ENCODE measurements at regions not wholly inside any gene's neighbourhood (a gene's known extent, or its start where the extent isn't known, plus 50 kb on each side); places are given as distances from the start of the nearest gene placed in this dataset.
"Not testable (repeated sequence)": the region's sequence is repeated elsewhere in the genome, so short reads cannot be mapped to it uniquely, and the experiment has no call there.

DNA sequence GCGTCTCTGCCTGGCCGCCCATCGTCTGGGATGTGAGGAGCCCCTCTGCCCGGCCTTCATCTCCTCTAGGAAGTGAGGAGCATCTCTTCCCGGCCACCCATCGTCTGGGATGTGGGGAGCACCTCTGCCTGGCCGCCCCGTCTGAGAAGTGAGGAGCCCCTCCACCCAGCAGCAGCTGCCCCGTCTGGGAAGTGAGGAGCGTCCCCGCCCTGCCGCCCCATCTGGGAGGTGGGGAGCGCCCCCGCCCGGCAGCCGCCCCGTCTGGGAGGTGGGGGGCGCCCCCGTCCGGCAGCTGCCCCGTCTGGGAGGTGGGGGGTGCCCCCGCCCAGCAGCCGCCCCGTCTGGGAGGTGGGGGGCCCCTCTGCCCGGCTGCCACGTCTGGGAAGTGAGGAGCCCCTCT, 153.7 kb upstream of the MYRIP start:
- DNase-seq (ENCODE audit: low spot score), result not testable (repeated sequence)

DNA sequence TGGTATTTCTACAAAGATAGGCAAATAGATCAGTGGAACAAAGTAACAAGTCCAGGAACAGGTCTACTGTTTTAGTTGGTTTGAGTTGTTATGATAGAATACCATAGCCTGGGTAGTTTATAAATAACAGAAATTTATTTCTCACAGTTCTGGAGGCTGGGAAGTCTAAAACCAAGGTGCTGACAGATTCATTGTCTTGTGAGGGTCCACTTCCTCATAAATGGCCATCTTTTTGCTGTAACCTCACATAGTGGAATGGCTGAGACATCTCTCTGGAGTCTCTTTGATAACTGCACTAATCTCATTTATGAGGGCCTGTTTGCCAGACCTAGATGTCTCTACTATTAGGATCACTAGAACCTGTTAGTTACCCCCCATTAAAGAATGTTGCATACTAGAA, 152.3 kb upstream of the MYRIP start:
- DNase-seq (ENCODE audit: low spot score), result no peak

DNA sequence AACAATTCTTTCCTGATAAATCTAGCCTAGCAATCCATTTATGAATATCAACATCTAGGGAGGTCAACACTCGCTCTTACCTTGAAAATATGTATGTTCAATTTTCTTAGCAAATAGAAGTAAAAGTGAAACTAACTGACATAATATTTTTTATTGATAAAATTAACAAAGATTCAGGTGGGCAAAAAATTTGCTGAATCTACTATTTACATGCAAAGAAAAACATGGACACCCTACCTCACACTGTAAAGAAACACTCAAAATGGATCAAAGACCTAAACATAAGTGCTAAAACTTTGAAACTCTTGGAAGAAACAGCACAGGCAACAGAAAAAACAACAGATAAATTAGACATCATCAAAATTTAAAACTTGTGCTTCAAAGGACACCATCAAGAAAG, 151.6 kb upstream of the MYRIP start:
- no peak for DNase-seq (ENCODE audit: low spot score)

DNA sequence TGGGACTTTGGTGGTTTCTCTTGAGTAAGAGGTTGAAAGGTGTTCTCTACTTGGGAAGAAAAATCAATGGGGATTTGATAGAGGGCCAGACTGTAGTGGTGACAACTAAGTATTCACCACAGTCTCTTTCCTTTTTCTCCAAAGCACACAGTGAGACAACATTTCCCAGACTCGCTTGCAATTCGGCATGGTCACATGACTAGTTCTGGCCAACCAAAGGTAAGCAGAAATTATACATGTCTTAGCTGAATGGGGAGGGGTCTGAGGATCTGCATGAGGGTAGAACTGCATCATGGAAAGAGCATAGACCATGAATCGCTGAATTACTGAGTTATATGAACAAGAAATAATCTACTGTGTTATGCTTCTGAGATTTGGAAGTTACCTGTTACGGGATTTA, 144.5 kb upstream of the MYRIP start:
- no peak for DNase-seq (ENCODE audit: low spot score)

DNA sequence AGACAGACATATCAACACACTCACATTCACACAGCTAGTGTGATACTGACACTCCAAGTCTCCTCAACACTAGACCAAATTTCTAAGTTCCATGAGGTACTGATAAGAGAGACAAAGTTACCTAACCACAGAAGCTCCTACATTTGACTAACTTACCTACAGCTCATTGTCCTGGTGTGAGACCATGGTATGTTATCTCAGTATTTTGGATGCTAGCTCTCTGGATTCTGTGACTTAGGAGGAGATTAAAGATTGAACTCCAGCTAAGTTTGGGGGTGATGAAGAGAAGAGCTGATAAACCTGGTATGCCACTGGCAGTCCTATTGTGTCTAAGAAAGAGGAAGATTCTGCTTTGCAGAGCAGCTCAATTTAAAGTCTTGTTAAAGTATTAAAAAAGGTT, 144.0 kb upstream of the MYRIP start:
- DNase-seq (ENCODE audit: low spot score), result no peak

DNA sequence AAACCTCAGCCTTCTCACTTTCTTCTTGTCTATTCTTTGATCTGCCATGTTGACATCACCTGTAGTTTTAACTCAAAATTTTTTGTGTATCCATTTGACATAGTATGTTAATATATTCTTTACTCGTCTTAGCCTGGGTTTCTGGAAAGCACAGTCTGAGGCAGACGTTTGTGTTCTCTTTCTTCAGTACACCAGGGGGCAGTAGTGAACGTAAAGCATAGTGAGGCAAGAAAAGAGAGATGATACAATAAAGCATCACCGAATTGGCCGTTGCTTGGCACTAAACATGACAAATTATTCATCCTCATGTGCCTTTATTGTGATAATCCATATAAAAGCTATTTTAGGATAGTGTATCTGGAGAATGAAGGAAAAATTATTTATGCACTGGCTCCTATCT, 141.0 kb upstream of the MYRIP start:
- DNase-seq (ENCODE audit: low spot score), result peak; percentile 55

DNA sequence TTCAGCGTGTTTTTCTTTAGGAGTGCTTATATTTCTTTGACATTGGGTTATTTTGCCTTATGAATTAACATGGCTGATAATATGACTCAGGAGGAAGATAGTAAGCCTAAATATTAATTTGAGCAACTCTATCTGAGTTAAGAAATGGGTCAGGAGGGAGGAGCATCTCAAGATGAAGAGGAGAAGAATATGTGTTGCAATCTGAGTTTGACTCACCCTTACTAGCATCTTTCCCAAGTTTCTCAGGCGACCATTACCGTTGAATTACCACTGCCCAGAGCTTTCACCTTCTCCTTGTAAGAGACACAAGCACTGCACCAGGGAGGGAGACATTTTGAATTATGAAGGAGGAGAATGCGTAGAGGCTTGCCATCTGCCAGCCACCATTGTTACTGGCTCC, 138.3 kb upstream of the MYRIP start:
- DNase-seq (ENCODE audit: low spot score), result no peak

DNA sequence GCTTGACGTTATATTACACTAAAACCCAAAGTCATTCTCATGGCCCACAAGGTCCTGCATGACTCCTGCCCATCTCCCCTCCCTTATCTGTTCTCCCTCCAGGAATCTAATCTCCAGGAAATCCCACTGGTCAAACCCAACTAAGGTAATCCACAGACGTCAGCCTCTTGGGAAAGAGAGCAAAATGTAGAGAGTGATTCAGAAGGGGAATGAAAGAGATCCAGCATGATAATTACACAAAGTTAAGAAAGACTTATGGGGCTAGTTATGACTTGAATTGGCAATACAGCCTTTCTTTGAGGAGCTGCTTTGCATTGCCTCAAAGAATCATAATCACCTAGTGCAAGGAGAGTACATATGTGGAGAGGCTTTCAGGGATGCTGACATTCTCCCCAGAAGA, 137.8 kb upstream of the MYRIP start:
- no peak for DNase-seq (ENCODE audit: low spot score)

DNA sequence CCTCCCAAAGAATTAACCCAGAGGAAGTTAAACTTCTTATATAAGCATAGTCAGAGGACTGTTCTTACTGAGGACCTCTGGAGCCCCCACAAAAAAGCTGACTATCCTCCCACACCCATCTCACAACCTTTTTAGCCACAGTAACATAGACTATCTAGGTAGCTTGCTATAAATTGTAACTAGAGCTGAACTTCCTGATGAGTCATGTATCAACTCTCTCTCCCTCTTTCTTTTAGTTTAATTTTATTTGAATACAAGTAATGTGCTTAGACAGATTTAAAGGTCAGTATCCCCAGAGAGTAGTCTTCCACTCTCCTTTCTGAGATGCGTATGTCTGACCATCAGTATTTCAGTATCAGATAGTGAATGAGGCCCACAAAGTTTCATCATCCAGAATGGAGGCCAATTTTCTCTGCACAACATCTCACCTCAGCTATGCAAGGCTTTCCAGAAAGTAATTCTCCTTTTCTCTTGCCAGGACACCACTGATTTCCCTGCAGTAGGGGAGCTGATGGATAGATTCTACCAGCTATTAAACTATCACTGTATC, 104.0 kb upstream of the MYRIP start:
- no peak for DNase-seq (ENCODE audit: low spot score)

DNA sequence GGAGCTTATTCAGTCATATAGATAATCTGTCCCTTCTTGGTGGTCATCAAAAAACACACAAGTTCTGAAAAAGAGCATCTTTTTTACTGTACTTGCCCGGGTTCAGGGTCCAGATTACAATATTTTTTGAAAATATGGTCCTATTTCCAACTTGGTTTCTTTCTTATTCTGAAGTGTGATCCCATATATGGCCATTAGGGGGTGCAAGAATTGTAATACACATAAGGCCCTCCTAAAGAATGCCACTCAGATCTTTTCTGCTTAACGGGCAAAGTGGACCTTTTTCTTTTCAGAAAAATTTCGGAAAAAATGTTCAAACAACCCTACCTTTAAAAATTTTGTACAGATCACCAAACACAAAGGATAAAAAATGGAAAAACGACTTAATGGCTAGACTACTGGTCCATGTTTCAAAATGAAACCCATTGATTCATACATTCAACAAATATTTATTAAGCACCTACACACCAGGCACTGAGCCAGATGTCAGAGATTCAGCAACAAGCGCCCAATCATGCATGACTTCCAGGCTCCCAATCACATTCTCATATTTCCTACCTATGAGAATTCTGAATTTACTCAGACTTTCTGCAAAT, 102.0 kb upstream of the MYRIP start:
- DNase-seq (ENCODE audit: low spot score), result peak; percentile 43

DNA sequence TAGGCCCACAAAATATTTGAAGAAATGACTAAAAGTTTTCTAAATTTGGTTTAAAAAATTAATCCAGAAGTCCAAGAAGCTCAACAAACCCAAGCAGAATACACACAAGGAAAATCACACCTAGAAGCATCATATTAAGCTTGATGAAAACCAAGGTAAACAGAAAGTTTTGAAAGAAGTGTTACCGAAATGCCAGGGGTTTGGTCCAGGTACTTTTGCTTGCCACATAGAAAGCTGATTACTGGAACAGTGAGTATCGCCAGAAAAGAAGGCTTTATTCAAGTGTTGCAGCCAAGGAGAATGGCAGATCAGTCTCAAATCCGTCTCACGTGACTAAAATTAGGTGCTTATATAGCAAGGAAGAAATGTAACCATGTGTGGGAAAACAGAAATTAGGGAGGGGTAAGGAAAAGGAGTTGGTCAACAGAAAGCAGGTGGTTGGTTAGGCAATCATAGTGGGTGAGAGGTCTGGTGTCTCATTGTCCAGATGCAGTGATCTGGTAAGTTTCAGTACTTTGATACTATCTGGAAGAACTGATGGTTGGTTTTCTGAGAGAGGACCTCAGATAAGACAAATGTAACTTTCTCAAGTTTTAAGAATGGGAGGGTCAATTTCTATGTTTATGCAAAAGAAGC, 96.9 kb upstream of the MYRIP start:
- DNase-seq (ENCODE audit: low spot score), result no peak

DNA sequence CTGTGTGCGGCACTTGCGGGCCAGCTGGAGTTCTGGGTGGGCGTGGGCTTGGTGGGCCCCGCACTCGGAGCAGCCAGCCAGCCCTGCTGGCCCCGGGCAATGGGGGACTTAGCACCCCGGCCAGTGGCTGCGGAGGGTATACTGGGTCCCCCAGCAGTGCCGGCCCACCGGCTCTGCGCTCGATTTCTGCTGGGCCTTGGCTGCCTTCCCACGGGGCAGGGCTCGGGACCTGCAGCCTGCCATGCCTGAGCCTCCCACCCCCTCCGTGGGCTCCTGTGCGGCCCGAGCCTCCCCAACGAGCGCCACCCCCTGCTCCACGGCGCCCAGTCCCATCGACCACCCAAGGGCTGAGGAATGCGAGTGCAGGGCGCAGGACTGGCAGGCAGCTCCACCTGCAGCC, 96.1 kb upstream of the MYRIP start:
- not testable (repeated sequence) for DNase-seq (ENCODE audit: low spot score)

DNA sequence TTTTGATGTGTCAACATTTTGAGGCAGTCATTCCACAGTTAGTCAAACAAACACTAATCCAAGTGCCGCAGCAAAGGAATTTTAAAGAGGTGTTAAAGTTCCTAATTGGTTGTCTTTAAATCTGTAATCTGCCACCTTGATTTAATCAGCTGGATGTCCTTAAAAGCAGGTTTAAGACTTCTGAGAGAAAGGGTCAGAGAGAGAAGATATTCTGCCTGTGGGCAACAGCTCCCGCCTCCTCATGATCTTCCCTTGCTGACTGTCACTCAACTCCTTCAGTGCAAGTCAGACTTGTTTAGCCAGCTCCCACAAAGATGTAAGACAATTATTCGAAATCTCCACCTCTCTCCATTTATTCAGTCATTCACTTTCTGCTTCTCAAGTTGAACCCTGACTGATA, 92.6 kb upstream of the MYRIP start:
- no peak for DNase-seq (ENCODE audit: low spot score)

DNA sequence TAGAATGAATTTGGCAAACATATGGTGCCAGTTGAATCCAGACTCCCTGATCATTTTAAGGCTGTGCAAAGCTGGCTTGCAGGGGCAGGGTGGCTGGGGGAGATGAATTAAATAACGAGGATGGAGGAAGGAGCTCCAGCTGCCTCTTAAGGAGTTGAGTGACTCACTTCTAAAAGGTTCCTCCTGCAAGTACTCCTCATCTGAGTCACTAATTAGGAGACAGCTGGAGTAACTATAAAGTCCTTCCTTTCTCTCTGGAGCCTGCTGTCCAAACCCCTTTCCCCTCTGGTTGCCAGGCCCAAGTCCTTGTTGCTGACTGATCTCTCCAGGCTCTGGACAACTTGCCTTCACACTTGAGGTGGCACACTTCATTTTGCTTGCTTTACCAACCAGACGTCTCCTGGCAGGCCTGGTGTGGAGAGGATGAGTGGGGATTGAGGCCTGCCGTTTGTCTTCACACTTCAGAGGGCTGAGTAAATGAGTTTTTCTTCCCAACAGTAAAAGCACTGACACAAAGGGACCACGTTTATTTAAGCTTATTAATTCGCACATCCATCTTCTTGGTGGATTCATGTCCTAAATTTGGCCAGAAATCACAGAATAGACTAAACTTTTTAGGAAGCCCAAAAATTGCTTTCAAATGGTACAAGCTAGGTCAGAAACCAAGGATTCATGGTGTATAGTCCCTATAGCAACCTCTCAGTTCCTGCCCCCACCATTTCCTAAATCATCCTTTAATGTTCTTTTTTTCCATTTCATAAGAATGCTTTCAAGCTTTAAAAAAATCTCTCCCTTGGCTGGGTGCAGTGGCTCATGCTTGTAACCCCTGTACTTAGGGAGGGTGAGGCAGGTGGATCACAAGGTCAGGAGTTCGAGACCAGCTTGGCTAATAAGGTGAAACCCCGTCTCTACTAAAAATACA, 90.5 kb upstream of the MYRIP start:
- DNase-seq (ENCODE audit: low spot score), result no peak

DNA sequence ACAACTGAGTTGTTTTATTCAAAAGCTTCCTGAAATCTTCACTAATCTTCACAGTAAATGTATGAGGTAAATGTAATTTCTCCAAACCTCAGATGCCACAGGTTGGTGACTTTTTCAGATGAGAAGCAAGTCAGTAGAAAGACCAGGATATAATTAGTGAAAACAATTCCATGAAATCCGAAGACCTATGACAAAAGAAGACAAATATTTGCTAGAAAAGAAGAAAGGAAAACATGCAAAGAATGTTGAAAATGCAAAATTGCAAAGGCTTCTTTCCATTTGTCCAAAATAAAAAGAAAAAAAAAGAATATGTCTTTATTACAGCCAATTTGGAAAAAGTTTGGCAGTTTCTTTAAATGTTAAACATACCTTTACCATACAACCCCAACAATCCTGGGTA, 88.3 kb upstream of the MYRIP start:
- no peak for DNase-seq (ENCODE audit: low spot score)

DNA sequence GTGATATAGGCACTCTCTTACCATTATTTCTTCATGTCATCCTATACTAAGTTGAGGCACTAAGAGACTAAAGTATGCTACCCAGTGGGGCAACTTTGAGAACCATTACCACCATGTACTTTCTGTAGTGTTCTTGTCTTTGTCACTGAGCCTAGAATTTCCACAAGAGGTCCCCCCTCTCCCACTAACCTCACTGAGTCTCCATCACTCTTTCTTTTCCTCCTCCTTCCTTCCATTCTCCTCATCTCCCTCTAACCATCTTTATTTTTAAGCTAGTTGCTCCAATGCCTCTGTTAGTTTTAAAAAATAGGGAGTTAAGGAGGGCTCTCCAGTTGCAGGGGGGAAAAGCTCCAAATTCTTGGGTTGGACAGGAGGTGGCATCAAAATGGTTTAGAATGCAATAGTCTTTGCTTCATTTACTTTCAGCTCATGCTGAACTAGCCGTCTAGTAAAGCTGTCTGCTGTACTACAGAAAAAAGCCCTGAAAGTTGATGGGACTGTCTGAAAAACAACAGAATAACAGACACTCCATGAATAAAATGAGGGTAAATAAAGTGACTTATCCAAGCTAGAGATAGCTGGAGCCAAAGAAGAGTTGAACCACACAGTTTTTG, 85.1 kb upstream of the MYRIP start:
- peak; percentile 36 for DNase-seq (ENCODE audit: low spot score)

DNA sequence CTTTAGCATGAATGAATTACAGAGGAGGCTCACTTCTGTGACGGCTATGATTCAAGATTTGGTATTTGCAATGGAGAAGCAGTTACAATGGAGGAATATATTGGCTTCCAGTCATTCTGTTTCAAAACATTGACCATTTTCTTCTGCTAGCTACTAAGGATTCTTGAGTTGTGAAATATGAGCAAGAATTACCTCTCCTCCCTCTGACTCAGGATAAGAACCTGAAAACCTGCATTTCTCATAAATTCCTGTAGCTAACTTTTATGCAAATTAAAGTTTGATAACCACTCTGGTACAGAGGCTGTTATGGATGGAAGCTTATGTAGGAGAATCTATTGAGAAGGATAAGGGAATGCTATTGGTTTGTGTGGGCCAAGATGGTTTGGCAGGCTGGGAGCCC, 84.1 kb upstream of the MYRIP start:
- no peak for DNase-seq (ENCODE audit: low spot score)

DNA sequence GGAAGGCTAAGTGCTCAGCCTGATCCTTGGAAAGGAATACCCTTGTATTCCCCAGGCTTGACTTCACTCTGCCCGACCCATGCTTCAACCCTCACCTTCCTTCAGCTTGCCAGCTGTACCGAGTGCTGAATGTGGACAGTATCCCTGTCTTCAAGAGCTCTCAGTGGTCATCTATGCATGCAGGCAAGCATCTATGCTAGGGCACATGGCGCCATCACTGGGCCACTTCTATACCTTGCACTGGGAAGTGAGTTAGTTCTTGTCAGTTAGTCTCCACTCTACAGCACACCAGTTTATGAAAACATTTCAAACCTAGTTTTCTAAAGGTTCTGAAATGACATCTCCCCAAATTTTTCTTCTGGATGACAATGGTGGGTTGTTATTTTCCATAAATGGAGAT, 82.0 kb upstream of the MYRIP start:
- no peak for DNase-seq (ENCODE audit: low spot score)

DNA sequence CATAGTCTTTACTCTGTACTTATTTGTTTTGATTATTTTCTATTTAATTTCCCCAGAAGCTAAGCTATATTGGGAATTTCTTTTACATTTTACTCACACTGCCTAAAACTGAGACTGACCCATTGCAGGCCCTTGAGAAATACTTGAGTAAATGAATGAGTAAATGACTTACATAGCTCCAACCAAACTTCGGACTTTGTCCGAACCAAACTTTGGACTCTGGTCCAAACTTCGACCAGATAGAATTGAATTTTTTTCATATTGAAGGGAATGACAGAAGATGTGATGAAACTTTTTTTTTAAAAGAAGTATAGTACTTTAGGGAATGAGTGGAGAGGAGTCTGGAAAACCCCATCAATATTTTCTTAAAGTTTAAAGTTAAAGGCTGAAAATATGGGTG, 75.6 kb upstream of the MYRIP start:
- no peak for DNase-seq (ENCODE audit: low spot score)

DNA sequence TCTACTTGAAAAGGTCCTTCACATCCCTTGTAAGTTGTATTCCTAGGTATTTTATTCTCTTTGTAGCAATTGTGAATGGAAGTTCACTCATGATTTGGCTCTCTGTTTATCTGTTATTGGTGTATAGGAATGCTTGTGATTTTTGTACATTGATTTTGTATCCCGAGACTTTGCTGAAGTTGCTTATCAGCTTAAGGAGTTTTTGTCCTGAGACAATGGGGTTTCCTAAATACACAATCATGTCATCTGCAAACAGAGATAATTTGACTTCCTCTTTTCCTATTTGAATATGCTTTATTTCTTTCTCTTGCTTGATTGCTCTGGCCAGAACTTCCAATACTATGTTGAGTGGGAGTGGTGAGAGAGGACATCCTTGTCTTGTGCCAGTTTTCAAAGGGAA, 69.8 kb upstream of the MYRIP start:
- DNase-seq (ENCODE audit: low spot score), result not testable (repeated sequence)

DNA sequence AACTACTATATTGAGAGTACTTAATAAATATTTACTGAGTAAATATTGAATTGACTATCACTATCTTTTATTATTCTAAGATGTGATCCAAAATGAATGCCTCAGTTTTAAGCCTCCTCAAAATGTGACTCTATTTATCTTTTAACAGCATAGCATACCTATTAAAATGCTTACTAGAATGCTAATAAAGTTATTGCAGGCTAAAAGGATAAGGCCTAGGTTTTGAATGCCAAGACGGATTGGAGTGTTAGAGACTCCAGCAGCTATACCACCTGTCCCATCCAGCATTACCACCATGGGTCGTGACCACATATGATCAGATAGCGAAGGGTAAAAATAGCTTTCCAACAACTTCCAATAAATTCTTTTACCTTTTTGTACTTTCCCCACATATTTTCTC, 64.7 kb upstream of the MYRIP start:
- DNase-seq (ENCODE audit: low spot score), result no peak

DNA sequence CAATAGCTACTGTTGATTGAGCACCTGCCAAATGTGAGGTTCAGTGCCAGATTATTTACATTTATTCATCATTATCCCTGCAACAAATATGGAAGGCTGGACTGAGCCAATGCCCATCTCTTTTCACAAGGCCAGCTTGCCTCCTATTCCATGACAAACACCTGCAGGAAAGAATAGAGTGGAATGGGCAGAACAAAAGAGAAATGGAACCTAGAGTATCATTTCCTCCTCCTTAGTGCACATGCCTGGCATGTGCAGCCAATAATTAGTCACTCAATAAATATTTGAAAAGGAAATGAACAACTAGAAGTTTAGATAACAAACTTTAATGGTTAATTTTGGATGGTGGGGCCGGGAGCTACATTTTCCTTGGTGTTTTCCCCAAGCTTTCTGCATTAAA, 61.4 kb upstream of the MYRIP start:
- no peak for DNase-seq (ENCODE audit: low spot score)

DNA sequence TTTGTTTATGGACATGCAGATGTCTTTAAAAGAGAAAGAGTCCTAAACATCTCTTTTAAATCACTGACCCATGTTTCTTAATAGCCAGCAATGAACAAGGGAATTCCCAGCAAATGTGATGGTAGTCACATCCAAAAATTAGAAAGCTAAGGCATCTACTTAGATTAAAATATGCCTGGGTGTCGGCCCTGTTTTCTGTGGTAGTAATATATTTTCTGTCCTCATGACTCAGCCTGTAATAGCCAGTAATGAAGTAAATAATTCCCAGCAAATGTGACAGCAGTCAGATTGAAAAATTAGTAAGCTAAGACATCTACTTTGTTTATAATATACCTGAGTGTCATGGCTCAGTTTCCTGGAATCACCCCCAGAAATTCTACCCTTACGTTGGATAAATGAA, 60.6 kb upstream of the MYRIP start:
- DNase-seq (ENCODE audit: low spot score), result no peak
